HG03135 (cell line): ENCODE measurements at regions not wholly inside any gene's neighbourhood (a gene's known extent, or its start where the extent isn't known, plus 50 kb on each side); places are given as distances from the start of the nearest gene placed in this dataset.

Experiments
- ATAC-seq: cut with Tn5 transposase; IDR thresholded peaks from one replicate; pipeline ENCODE4 v1.9.1; 2021; ENCODE audit warnings: mild to moderate bottlenecking, moderate library complexity; ENCODE audit not compliant: unreplicated experiment

- ATAC-seq = no peak
These were observed 247.1 kb upstream of the SIX2 start for GRCh38 chr2:45256173-45256866.

DNA sequence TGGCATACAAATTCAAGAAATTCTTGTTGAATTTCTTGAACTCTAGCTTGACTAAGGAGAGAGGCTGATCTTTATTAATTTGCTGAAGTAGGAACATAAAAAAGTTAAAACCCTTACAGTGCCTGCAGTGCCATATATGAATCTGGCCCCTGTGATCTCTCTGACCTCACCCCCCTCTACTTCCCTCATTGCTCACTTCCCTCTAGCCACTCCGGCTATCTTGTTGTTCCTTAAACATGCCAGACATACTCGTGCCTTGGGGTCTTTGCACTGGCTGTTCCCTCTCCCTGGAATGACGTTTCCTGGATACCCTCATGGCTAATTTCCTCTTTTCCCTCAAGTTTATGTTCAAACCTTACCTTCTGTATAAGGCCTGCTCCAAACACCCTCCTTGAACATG, 246.3 kb upstream of the SIX2 start:
- ATAC-seq = no peak

- no peak for ATAC-seq
These were observed 244.8 kb upstream of the SIX2 start for GRCh38 chr2:45254025-45254424.

- ATAC-seq = no peak
These were observed 243.9 kb upstream of the SIX2 start for GRCh38 chr2:45253151-45253550.

DNA sequence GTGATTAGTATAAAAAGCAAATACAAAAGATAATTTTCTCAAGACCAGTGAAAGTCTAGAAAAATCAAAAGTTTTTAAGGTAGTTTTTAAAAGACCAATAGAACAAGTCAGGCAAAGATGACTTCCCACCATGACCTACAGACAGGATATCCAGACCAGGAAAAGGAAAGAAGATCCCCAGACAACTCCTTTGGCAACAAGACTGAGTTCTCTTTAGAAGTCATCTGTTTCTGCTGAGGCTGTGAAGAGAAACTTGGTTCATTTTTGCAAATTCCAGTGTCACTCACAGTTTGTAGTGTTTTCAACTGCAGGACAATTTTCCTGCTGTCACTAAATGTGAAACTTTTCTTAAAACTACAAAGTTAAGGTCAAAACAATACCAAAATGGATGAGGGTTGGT, 240.9 kb upstream of the SIX2 start:
- no peak for ATAC-seq

DNA sequence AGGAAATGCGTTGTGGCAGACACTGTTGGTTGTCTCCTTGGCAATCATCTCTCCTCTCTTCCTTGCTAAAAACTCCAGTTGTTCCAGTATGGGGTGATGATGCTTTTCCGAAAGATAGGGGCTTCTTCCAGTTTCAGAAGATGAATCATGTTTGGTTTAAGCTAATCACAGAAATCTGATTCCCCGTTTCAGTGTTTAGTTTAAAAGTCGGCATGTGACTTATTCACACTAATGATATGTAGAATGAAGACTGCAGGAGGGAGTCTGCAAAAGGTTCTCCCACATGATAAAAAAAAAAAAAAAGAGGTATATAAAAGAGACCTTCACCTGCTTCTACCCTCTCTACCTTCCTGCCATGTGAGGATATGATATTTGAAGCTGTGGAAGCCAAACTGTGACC, 239.0 kb upstream of the SIX2 start:
- no peak for ATAC-seq

GRCh38 chr2:45244928-45245327, 235.7 kb upstream of the SIX2 start:
- no peak for ATAC-seq

- no peak for ATAC-seq
These were observed 233.0 kb upstream of the SIX2 start for GRCh38 chr2:45242161-45242741.

- ATAC-seq = no peak
These were observed 231.9 kb upstream of the SIX2 start for GRCh38 chr2:45241061-45241561.

GRCh38 chr2:45237850-45238542, 228.7 kb upstream of the SIX2 start:
- no peak for ATAC-seq

DNA sequence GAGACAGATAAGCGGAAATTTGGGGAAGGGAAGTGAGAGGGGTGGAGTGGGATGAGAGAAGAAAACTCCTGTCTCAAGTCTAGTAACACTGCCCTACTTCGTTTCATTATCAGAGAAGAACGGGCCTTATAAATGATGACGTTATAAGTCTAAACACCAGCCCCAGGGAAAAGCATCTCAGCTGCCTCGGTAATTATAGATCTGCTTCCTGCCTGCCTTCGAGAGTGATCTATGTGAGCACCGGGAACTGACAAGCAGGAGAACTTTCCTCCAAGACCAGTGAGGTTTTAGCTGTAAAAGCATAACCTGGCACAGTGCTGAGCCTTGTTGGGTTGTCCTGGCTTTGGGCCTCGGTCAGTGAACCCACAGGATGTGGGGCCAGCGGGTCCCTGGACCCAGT, 227.9 kb upstream of the SIX2 start:
- ATAC-seq = no peak

DNA sequence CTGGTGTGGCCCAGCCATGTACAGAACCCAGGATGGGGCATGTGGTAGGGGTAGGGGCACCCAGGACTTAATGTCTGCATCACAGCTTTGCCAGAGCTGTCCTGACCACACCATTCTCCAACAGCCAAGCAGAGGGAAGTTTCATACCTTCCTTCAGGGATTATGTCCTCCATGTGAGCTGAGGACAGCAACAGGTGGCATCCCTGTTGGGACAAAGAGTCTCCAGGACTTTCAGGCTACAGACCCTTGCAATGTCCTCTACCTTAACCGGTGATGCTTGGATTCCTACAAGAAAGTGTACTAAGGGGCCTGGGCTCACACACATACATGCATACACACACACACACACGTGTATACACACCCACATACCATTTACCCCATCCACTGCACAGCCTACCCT, 227.0 kb upstream of the SIX2 start:
- no peak for ATAC-seq

DNA sequence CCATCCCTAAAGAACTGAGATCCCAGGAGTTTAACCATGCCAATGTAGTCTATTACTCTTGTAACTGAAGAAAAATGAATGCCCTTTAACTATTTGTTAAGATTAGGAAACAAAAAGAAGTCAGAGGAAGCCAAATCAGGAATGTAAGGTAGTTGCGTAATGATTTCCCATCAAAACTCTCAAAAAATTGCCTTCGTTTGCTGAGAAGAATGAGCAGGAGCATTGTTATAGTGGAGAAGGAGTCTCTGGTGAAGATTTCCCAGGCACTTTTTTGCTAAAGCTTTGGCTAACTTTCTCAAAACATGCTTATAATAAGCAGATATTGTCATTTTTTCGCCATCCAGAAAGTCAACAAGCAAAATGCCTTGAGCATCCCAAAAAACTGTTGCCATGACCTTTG, 224.0 kb upstream of the SIX2 start:
- no peak for ATAC-seq

GRCh38 chr2:45232818-45233217, 223.6 kb upstream of the SIX2 start:
- ATAC-seq = no peak

DNA sequence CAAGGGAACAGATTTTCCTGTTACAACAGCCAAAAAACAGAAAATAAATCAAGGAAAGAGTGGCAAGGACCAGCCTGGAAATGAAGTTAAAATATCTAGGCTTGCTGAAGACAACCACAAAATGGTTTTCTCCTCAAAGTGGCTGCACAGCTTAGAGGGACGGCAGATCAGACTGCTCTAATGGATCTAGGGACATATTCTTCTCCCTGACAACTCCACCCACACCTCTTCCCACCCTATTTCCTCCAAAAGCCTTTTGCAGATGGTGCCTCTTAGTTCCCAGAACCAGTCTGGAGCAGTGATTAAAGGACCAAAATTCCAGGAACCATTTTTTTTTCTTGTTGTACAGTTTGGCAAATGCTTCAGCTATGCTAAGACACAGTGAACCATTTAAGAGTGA, 220.2 kb upstream of the SIX2 start:
- ATAC-seq = no peak

DNA sequence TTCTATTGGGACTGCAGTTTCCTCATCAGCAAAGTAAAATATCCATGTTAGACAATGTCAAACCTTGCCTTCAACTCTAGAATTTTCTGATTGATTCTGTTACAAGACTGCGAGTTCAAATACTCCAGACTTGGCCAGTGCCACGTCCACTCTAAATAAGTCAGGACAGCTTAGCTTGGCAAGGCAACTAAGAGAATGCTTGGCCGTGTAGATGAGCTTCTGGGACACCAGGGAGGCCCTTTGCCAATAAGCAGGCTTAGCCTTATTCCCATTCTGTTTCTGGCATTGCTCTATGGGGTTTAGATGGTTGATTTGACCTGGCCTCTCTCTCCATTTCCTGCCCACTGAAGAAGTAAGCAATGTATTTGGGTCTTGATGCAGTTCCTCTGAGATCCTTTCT, 218.1 kb upstream of the SIX2 start:
- ATAC-seq = no peak

GRCh38 chr2:45224993-45225380, 215.7 kb upstream of the SIX2 start:
- no peak for ATAC-seq

GRCh38 chr2:45224321-45224992, 215.2 kb upstream of the SIX2 start:
- no peak for ATAC-seq

GRCh38 chr2:45223531-45223930, 214.3 kb upstream of the SIX2 start:
- no peak for ATAC-seq

- ATAC-seq = no peak
These were observed 211.0 kb upstream of the SIX2 start for GRCh38 chr2:45220227-45220626.

DNA sequence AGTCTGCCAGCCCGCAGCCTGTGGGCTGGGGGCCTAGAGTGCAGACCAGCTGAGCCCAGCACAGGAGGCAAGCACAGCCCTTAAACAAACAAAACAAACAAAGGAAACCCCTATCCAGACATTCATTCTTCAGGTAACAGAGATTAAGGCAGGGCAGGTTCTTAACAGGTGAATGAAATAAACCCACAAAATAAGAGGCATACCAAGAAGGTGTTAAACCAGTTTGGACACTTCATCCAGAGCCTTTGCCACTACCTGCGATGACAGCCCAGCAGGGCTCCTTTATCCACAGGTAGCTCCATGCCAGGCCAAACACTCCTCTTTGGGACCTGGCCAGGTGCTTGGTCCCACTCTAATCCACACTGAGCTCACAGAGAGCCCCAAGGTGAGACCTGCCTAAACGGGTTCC, 209.7 kb upstream of the SIX2 start:
- ATAC-seq = no peak

GRCh38 chr2:45218297-45218696, 209.0 kb upstream of the SIX2 start:
- ATAC-seq = no peak
